OCI-LY7 (cell line): ENCODE measurements at regions not wholly inside any gene's neighbourhood (a gene's known extent, or its start where the extent isn't known, plus 50 kb on each side); places are given as distances from the start of the nearest gene placed in this dataset.

Experiments used
- EZH2phosphoT487 ChIP-seq: fragments of 200-600 bp; sonication (generic); IDR thresholded peaks from 2 replicates; pipeline ENCODE4 v1.6.1; 2018; ENCODE audit warnings: low read depth, borderline replicate concordance, mild to moderate bottlenecking, mixed run types, antibody characterized with exemption, low read length, moderate library complexity, mixed read lengths
- TF ChIP-seq, protein P1 (sequence below): fragments of 200-600 bp; sonication (generic); conservative IDR thresholded peaks from 2 replicates; pipeline ENCODE4 v1.5.1; 2014; ENCODE audit warnings: mild to moderate bottlenecking, antibody characterized with exemption, low read length, moderate library complexity, mixed read lengths

GRCh38 chr6:165767228-165767627 lies 104.2 kb upstream of the PDE10A start:
- TF ChIP-seq, protein P1, sequence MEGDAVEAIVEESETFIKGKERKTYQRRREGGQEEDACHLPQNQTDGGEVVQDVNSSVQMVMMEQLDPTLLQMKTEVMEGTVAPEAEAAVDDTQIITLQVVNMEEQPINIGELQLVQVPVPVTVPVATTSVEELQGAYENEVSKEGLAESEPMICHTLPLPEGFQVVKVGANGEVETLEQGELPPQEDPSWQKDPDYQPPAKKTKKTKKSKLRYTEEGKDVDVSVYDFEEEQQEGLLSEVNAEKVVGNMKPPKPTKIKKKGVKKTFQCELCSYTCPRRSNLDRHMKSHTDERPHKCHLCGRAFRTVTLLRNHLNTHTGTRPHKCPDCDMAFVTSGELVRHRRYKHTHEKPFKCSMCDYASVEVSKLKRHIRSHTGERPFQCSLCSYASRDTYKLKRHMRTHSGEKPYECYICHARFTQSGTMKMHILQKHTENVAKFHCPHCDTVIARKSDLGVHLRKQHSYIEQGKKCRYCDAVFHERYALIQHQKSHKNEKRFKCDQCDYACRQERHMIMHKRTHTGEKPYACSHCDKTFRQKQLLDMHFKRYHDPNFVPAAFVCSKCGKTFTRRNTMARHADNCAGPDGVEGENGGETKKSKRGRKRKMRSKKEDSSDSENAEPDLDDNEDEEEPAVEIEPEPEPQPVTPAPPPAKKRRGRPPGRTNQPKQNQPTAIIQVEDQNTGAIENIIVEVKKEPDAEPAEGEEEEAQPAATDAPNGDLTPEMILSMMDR, result no peak
- TF ChIP-seq EZH2phosphoT487, result no peak
